ENCODE measurements at regions not wholly inside any gene's neighbourhood (a gene's known extent, or its start where the extent isn't known, plus 50 kb on each side); places are given as distances from the start of the nearest gene placed in this dataset.

DNA sequence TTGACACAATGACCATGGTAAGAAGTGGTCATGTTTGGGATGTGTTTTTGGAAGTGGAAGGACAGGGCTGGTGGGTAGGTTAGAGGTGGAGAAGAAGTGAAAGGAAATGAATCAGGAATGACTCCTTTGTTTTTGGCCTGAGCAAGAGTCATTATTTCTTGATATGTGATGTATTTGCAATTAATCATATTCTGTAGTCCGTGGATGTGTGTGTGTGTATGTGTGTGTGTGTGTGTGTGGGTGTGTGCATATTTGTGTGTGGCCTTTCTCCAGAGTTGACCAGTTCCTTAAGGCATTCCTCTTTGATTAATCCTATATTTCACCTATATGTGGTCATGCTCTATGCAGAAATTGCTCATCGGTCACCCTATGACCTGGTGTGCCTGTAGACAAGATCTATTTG lies 130.7 kb downstream of the UTRN start:
- no peak for DNase-seq
- no peak overlapping the region for H3K27ac ChIP-seq
- intact Hi-C loops (cut with DNase I) = loop anchor here (10.0 kb wide), 1 partner anchor 71 kb away; no protein-coding TSS in a partner anchor
- TF ChIP-seq, protein P1, sequence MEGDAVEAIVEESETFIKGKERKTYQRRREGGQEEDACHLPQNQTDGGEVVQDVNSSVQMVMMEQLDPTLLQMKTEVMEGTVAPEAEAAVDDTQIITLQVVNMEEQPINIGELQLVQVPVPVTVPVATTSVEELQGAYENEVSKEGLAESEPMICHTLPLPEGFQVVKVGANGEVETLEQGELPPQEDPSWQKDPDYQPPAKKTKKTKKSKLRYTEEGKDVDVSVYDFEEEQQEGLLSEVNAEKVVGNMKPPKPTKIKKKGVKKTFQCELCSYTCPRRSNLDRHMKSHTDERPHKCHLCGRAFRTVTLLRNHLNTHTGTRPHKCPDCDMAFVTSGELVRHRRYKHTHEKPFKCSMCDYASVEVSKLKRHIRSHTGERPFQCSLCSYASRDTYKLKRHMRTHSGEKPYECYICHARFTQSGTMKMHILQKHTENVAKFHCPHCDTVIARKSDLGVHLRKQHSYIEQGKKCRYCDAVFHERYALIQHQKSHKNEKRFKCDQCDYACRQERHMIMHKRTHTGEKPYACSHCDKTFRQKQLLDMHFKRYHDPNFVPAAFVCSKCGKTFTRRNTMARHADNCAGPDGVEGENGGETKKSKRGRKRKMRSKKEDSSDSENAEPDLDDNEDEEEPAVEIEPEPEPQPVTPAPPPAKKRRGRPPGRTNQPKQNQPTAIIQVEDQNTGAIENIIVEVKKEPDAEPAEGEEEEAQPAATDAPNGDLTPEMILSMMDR (IDR thresholded peaks at IDR 0.05) = no peak
- peaks cover 12% of the 10 kb centered on the region for H3K4me1 ChIP-seq
- no peak overlapping the region for H3K9ac ChIP-seq (ENCODE audit: low read depth in 2 of 2, low read length in 2 of 2)
- no peak overlapping the region for H3K4me3 ChIP-seq
- H3K9me3 ChIP-seq = no peaks in the 10 kb centered on the region
- H3K36me3 ChIP-seq = no peaks in the 10 kb centered on the region
- H3K27me3 ChIP-seq = no peaks in the 10 kb centered on the region

DNA sequence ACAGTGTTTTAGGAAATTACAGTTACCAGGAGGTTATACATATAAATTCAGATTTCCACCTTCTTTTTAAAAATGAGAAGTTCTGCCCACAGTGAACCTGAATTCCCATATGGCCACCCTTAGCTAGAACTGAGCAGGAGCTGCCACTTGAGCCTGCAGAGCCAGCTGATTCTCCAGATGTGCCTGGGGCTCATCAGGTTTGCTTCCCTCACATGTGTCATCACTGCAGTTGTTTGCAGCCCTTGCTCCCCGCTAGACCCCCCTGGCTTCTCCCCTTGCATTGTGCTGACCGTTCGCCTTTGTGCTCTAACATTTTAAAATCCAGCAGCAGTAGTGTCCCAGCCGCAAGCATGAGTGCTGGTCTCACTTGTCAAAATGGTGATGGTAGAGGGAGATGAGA lies 131.1 kb downstream of the UTRN start:
- peaks cover 9% of the 10 kb centered on the region for H3K4me1 ChIP-seq
- TF ChIP-seq, protein P1 (IDR thresholded peaks at IDR 0.05) = no peak

DNA sequence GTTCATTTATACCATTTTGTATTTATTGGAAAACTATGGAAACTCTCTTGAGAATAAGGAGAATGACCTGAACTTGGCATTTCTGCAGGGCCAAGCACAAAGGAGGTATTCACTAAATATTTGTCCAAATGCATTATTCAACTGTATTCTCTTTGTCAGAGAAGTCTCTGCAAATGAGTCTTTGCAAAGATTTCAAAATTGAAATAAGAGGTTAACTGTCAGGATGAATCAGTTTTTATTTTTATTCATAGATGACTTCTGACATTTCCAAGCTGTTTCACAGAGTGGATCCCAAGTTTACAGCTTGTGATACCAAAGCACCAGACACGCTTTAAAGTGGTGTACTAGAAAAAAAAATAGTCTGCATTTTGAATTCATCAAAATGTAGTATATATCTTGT lies 131.6 kb downstream of the UTRN start:
- Histone ChIP-seq H3K27ac (no peak overlapping the region), H3K9me3 (no peaks in the 10 kb centered on the region), H3K4me1 (peaks cover 4% of the 10 kb centered on the region), H3K4me3 (no peak overlapping the region), H3K27me3 (no peaks in the 10 kb centered on the region), H3K9ac (ENCODE audit: low read depth in 2 of 2, low read length in 2 of 2) (no peak overlapping the region), H3K36me3 (no peaks in the 10 kb centered on the region)
- DNase-seq = no peak
- TF ChIP-seq, protein P1 (IDR thresholded peaks at IDR 0.05) = no peak
- intact Hi-C loops (cut with DNase I) = loop anchor here (10.0 kb wide), 1 partner anchor 72 kb away; no protein-coding TSS in a partner anchor

More for the DNA sequence above, 131.1 kb downstream of the UTRN start:
- H3K27me3 ChIP-seq = no peaks in the 10 kb centered on the region
- H3K9me3 ChIP-seq = no peaks in the 10 kb centered on the region
- no peak overlapping the region for H3K27ac ChIP-seq
- no peak for DNase-seq
- H3K9ac ChIP-seq (ENCODE audit: low read depth in 2 of 2, low read length in 2 of 2) = no peak overlapping the region
- no peak overlapping the region for H3K4me3 ChIP-seq
- H3K36me3 ChIP-seq = no peaks in the 10 kb centered on the region
- intact Hi-C loops (cut with DNase I) = loop anchor here (10.0 kb wide), 1 partner anchor 71 kb away; no protein-coding TSS in a partner anchor

DNA sequence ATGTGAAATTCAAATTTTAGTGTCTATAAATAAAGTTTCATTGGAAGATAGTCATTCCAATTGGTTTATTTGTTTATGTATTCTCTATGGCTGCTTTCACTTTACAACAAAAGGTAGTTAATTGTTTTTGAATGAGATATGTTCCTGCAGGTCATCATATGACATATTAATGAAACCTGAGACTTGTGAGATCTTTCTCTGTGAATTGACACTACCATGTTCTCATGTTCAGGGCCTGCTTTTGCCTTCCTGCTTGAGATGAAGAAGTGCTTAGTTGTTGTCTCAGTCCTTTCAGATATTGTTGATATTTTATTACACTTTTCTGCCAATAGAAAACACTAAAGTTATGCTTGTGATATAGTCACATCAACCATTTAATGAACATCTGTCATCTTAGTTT lies 132.5 kb downstream of the UTRN start:
- TF ChIP-seq, protein P1 (IDR thresholded peaks at IDR 0.05) = no peak
- Histone ChIP-seq H3K36me3 (no peaks in the 10 kb centered on the region), H3K4me3 (no peak overlapping the region), H3K9ac (ENCODE audit: low read depth in 2 of 2, low read length in 2 of 2) (no peak overlapping the region), H3K27me3 (no peaks in the 10 kb centered on the region), H3K4me1 (peaks cover 3% of the 10 kb centered on the region), H3K9me3 (no peaks in the 10 kb centered on the region), H3K27ac (no peak overlapping the region)
- intact Hi-C loops (cut with DNase I) = loop anchor here (10.0 kb wide), 1 partner anchor 73 kb away; no protein-coding TSS in a partner anchor
- DNase-seq = no peak

DNA sequence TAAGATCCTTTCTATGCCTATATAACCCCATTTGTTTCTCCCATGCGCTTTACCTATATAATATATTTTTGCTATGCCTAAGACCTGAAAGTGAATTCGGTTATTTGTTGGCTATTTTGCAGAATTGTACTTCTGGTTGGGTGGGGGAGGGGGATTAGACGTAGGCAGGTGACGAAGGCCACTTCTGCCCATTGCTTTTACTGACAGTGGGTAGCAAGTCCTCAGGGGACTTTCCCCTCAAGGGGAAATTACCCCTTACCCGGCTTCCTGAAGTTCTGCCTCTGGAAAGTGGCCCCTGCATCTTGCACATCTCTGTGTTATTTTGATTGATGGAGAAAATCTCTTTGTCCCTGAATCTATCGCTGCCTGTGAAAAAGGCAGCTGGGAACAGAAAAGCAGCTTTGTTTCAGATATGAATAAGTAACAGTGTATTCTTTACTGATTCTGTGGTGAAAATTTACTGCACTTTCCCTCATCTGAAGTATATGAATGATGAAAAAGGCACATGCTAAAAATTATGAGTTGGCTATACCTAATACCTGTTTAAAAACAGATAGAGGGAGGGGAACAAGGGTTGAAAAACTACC lies 133.9 kb downstream of the UTRN start:
- Histone ChIP-seq H3K27me3 (no peaks in the 10 kb centered on the region), H3K9ac (ENCODE audit: low read depth in 2 of 2, low read length in 2 of 2) (no peak overlapping the region), H3K4me3 (no peak overlapping the region), H3K4me1 (peaks cover 3% of the 10 kb centered on the region), H3K27ac (no peak overlapping the region), H3K36me3 (no peaks in the 10 kb centered on the region), H3K9me3 (no peaks in the 10 kb centered on the region)
- DNase-seq = no peak
- TF ChIP-seq, protein P1 (IDR thresholded peaks at IDR 0.05) = no peak
- intact Hi-C loops (cut with DNase I) = loop anchor here (10.0 kb wide), 1 partner anchor 74 kb away; no protein-coding TSS in a partner anchor
